GM10248 (cell line): ENCODE measurements at regions not wholly inside any gene's neighbourhood (a gene's known extent, or its start where the extent isn't known, plus 50 kb on each side); places are given as distances from the start of the nearest gene placed in this dataset.
"Not testable (repeated sequence)": the region's sequence is repeated elsewhere in the genome, so short reads cannot be mapped to it uniquely, and the experiment has no call there.

Experiments used
- CTCF ChIA-PET: fragments of 300-600 bp; sonication (Branson Sonifier 250); formaldehyde crosslinking; extraction: SDS; loops from one replicate; lab custom pipeline; 2021; ENCODE audit warnings: antibody characterized with exemption; lab: Yijun Ruan, JAX
- POLR2A ChIA-PET: fragments of 350-650 bp; sonication (Branson Sonifier 250); formaldehyde crosslinking; extraction: SDS; loops from one replicate; lab custom pipeline; 2020; ENCODE audit warnings: antibody characterized with exemption; lab: Yijun Ruan, JAX
- DNase-seq: peaks from one replicate; pipeline ENCODE4 v3.0.0; 2012; ENCODE audit errors: extremely low spot score
- TF ChIP-seq, protein P1 (sequence below): IDR thresholded peaks from 2 replicates; pipeline ENCODE4 v1.5.1; 2012; ENCODE audit warnings: mild to moderate bottlenecking, low read depth; ENCODE audit errors: extremely low read depth, missing control alignments, control extremely low read depth

DNA sequence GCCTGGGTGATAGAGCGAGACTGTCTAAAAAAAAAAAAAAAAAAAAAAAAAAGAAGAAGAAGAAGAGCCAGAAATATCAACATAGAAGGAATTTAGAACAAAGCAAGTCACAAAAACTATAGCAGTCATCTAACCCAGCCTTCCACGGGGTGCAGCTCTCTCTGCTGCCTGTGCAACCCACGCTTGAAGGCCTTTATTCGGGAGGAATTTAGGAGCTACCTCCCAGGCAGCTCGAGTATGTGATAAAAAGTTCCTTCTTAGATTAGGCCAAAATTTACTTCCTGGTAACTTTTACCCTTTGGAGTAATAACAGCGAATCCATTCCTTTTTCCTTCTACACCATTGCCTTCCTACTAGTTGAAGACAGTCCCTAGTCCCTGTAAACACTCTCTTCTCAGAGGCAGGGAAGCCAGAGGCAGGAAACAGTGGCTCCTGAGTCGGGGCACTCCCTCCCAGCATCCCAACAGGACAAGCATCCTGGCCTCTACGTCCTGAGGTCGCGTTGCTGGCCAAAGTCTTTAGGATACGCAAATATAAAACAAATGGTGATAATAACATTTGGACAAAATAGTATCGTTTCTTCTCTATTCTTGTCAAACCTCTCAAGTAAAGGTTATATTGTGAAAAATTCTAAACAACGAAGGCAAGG, 109.3 kb upstream of the KMT2C start:
- TF ChIP-seq, protein P1, sequence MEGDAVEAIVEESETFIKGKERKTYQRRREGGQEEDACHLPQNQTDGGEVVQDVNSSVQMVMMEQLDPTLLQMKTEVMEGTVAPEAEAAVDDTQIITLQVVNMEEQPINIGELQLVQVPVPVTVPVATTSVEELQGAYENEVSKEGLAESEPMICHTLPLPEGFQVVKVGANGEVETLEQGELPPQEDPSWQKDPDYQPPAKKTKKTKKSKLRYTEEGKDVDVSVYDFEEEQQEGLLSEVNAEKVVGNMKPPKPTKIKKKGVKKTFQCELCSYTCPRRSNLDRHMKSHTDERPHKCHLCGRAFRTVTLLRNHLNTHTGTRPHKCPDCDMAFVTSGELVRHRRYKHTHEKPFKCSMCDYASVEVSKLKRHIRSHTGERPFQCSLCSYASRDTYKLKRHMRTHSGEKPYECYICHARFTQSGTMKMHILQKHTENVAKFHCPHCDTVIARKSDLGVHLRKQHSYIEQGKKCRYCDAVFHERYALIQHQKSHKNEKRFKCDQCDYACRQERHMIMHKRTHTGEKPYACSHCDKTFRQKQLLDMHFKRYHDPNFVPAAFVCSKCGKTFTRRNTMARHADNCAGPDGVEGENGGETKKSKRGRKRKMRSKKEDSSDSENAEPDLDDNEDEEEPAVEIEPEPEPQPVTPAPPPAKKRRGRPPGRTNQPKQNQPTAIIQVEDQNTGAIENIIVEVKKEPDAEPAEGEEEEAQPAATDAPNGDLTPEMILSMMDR = no peak
- DNase-seq = no peak
- ChIA-PET POLR2A (no interaction called here), CTCF (no interaction called here)

DNA sequence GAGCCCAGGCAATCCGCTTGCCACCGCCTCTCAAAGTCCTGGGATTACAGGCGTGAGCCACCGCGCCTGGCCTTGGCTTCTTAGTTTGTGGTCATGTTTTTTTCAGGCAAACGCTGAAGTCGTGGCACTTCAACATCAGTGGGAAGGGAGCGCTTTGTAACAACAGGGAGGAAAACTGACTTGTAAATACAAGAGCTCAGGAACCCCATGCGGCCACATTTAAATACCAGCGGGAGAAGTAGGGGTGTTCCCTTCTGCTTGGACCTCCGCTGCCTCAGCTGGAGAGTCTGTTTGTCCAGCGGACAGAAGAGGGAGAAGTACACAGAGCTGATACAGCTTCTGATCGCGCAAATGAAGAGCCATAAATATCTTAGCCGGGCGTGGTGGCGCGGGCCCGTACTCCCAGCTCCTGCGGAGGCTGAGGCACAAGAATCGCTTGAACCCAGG, 108.7 kb upstream of the KMT2C start:
- CTCF ChIA-PET = no interaction called here
- POLR2A ChIA-PET = no interaction called here
- no peak for DNase-seq
- TF ChIP-seq, protein P1 = no peak

DNA sequence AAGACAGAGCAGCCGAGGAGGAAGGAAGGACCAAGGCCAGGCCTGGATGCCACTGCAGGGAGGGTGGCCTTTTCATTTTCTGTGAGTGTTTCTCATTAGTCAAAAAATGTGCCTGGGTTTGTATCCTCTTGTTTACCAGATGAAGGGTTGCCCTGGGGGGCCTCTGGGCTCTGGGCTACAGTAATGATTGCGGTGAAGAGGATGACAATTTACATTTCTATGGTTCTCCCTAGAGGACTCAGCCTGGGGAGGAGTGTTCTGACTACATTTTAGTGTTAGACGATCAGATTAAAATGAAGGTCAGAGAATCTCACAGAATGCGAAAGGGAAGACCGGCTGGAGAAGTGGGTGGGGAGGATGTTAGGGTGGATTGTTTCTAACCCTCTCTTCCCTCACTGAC, 108.0 kb upstream of the KMT2C start:
- POLR2A ChIA-PET = no interaction called here
- CTCF ChIA-PET = interaction anchor here (0.7 kb wide), 1 partner anchor 35 kb away, joined by 3 read pairs; no protein-coding TSS in a partner anchor
- DNase-seq = no peak
- TF ChIP-seq, protein P1 = no peak

DNA sequence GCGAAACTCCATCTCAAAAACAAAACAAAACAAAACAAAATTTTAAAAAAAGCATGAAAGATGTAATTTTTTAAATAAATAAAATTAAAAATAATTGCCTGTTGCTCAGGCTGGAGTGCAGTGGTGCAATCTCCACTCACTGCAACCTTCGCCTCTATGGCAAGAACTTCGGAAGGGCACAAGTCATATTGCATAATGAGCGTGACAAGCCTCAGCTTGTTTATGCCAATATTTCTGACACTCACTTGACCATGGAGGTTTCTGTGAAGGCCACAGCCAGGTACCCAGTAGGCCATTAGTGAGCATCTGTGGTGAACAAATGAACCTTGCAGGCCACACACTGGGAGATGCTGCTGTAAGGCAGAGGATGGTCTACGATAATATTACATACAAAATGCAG, 106.1 kb upstream of the KMT2C start:
- DNase-seq = no peak
- CTCF ChIA-PET = no interaction called here
- POLR2A ChIA-PET = no interaction called here
- TF ChIP-seq, protein P1 = no peak

DNA sequence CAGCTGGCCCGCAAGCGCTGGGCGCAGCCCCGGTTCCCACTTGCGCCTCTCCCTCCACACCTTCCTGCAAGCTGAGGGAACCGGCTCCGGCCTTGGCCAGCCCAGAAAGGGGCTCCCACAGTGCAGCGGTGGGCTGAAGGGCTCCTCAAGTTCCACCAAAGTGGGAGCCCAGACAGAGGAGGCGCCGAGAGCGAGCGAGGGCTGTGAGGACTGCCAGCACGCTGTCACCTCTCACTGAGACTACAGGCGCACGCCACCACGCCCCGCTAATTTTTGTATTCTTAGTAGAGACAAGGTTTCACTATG, 103.3 kb upstream of the KMT2C start:
- CTCF ChIA-PET, POLR2A ChIA-PET, DNase-seq: not testable (repeated sequence)

DNA sequence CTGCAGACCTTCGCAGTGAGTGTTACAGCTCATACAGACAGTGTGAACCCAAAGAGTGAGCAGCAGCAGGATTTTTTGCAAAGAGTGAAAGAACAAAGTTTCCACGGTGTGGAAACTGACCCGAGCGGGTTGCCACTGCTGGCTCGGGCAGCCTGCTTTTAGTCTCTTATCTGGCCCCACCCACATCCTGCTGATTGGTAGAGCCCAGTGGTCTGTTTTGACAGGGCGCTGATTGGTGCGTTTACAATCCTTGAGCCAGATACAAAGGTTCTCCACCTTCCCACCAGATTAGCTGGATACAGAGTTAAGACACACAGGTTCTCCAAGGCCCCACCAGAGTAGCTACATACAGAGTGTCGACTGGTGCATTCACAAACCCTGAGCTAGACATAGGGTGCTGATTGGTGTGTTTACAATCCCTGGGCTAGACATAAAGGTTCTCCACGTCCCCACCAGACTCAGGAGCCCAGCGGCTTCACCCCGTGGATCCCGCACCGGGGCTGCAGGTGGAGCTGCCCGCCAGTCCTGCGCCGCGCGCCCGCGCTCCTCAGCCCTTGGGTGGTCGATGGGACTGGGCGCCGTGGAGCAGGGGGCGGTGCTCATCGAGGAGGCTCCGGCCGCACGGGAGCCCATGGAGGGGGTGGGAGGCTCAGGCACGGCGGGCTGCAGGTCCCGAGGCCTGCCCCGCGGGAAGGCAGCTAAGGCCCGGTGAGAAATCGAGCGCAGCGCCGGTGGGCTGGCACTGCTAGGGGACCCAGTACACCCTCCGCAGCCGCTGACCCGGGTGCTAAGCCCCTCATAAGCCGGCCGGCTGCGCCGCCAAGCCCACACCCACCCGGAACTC, 102.8 kb upstream of the KMT2C start:
- CTCF ChIA-PET = interaction anchor here (1.1 to 1.3 kb wide), 2 partner anchors 8 to 11 kb away, joined by 3 to 4 read pairs; no protein-coding TSS in a partner anchor
- POLR2A ChIA-PET, DNase-seq: not testable (repeated sequence)

DNA sequence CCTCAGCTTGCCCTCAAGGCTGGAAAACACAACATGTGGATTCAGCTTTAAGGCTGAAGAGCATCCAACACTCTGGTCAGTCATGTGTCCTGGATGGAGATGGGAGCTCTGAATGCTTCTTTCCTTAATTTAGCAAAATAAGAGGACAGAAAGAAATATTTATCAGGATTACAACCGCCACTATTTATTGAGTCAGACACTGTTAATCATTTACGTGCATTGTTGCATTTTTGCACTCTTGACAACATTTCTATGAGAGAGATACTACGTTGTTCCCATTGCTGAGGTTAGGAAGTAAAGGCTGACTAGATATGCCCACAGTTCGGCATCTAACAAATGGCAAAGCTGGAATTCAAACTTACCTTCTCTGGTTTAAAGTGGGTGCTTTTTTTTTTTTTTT, 101.8 kb upstream of the KMT2C start:
- POLR2A ChIA-PET = no interaction called here
- TF ChIP-seq, protein P1 = no peak
- CTCF ChIA-PET = interaction anchor here (1.3 kb wide), 1 partner anchor 10 kb away, joined by 4 read pairs; no protein-coding TSS in a partner anchor
- DNase-seq = no peak
